WERI-Rb-1 (cell line): ENCODE measurements at regions not wholly inside any gene's neighbourhood (a gene's known extent, or its start where the extent isn't known, plus 50 kb on each side); places are given as distances from the start of the nearest gene placed in this dataset.

Experiments used
- DNase-seq: peaks from one replicate; pipeline ENCODE4 v3.0.0-alpha.2; 2020
- H3K27ac ChIP-seq: fragments of 250-450 bp; sonication (Bioruptor Pico); 2 replicates; pipeline ENCODE4 v1.5.1; 2020; ENCODE audit warnings: mild to moderate bottlenecking, moderate library complexity
- H3K27me3 ChIP-seq: fragments of 250-450 bp; sonication (Bioruptor Pico); 2 replicates; pipeline ENCODE4 v1.5.1; 2021; ENCODE audit warnings: mild to moderate bottlenecking, low read depth, moderate library complexity; ENCODE audit not compliant: insufficient read depth, severe bottlenecking
- H3K36me3 ChIP-seq: fragments of 250-450 bp; sonication (Bioruptor Pico); 2 replicates; pipeline ENCODE4 v1.5.1; 2020; ENCODE audit warnings: mild to moderate bottlenecking, moderate library complexity
- H3K4me3 ChIP-seq: 2 replicates; pipeline ENCODE4 v1.5.1; 2011; ENCODE audit warnings: low read depth, mild to moderate bottlenecking, control low read depth, low read length
- H3K9me3 ChIP-seq: fragments of 250-450 bp; sonication (Bioruptor Pico); 2 replicates; pipeline ENCODE4 v1.5.1; 2021; ENCODE audit warnings: mild to moderate bottlenecking, moderate library complexity; ENCODE audit not compliant: severe bottlenecking
- TF ChIP-seq, protein P1 (sequence below): IDR thresholded peaks from 2 replicates; pipeline ENCODE4 v1.5.1; 2011; ENCODE audit warnings: low read depth, mild to moderate bottlenecking, control low read depth, inconsistent platforms, low read length

DNA sequence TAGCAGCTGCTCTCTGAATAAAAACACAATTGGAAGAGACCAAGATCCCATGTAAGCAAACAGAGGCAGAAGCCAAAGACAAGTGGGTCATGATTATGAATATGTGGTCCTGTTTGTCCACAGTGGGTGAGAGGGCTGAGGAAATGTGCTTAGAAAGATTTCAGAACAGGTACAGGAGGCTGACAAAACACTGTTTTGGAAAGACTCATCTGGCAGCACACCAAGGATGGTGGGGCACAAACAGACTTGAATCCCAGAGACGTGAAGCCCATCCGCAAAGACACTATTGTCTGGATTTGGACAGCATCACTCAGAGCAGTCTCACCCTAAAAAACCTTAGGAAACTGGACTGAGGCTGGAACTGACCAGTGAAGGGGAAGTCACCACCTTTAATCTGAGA, 85.0 kb downstream of the ADRB2 start:
- H3K27ac ChIP-seq = no peak overlapping the region
- H3K27me3 ChIP-seq = peaks cover 44% of the 10 kb centered on the region
- no peaks in the 10 kb centered on the region for H3K9me3 ChIP-seq
- no peaks in the 10 kb centered on the region for H3K36me3 ChIP-seq
- H3K4me3 ChIP-seq = no peak overlapping the region
- TF ChIP-seq, protein P1, sequence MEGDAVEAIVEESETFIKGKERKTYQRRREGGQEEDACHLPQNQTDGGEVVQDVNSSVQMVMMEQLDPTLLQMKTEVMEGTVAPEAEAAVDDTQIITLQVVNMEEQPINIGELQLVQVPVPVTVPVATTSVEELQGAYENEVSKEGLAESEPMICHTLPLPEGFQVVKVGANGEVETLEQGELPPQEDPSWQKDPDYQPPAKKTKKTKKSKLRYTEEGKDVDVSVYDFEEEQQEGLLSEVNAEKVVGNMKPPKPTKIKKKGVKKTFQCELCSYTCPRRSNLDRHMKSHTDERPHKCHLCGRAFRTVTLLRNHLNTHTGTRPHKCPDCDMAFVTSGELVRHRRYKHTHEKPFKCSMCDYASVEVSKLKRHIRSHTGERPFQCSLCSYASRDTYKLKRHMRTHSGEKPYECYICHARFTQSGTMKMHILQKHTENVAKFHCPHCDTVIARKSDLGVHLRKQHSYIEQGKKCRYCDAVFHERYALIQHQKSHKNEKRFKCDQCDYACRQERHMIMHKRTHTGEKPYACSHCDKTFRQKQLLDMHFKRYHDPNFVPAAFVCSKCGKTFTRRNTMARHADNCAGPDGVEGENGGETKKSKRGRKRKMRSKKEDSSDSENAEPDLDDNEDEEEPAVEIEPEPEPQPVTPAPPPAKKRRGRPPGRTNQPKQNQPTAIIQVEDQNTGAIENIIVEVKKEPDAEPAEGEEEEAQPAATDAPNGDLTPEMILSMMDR = no peak
- no peak for DNase-seq

DNA sequence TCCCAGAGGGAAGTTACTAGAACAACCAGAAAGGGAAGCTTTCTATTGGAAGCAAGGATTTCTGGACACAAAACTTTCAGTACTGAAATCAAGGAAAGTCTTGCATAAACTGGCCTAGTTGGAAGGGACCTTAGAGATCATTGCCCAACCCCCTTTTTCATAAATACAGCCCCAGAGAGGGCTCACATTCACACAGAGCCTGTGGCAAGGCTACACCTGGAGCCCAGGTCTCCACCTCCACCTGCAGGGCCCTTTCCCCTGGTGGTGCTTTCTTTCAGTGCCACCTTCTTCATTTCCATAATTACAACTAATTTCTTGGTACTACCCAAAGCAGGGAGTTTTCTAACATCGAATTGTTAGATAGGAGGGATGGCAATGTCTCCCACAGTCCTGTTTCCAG, 85.7 kb downstream of the ADRB2 start:
- TF ChIP-seq, protein P1 = no peak
- peaks cover 40% of the 10 kb centered on the region for H3K27me3 ChIP-seq
- no peaks in the 10 kb centered on the region for H3K9me3 ChIP-seq
- no peaks in the 10 kb centered on the region for H3K36me3 ChIP-seq
- no peak for DNase-seq
- no peak overlapping the region for H3K27ac ChIP-seq
- no peak overlapping the region for H3K4me3 ChIP-seq

DNA sequence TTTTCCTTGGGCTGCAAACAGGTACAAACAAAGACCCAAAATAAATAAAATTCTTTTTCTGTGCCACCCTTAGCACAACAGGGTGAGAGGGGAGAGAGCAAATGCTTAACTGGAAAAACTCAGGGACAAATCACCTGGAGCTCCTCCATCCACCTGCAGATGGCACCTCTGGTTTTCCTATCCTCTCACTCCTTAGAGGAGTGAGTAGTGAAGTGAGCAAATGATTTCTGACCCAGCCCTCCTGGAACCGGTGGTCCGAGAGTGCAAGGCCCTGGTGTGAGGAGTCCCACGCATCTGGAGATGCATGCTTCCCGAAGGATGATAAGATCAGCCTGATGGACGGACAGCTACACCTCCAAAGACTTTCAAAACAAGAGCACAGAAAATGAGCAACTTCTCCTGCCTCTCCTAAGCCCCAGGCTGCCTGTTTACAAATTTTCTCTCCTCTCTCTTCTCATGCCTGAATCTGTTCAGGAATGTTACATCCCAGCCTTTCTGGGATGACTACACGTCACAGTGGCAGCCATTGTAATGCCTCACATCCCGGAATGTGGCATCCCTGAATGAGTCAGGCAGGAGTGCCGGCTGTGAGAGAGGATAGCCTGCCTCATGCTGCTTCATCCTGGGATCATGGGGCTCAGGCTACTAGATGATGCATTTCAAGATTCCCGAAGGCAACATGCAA, 86.4 kb downstream of the ADRB2 start:
- H3K4me3 ChIP-seq = no peak overlapping the region
- TF ChIP-seq, protein P1 = peak; percentile 30; the same call in 1 of the 2 replicates
- DNase-seq = peak; percentile 10
- no peak overlapping the region for H3K27ac ChIP-seq
- H3K27me3 ChIP-seq = peaks cover 39% of the 10 kb centered on the region
- H3K36me3 ChIP-seq = no peaks in the 10 kb centered on the region
- no peaks in the 10 kb centered on the region for H3K9me3 ChIP-seq

DNA sequence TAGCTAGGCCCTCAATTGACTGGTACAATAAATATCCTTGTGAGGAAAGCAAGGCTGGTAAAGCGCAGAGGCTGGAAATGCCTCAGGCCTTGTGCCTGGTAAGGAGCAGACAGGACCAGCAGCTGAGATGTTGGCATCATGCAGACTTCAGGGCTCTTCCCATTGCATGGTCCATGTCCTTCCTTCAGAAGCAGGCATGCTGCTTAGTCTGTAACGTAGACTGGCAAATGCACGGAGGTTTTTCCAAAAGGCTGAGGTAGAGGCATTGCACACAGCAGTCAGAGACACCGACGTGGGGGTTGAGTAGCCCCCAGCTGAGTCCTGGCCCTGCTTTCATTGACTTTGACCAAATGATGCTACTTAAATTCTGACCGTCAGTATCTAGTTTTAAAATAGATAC, 87.1 kb downstream of the ADRB2 start:
- DNase-seq = no peak
- no peaks in the 10 kb centered on the region for H3K9me3 ChIP-seq
- no peak overlapping the region for H3K4me3 ChIP-seq
- H3K36me3 ChIP-seq = no peaks in the 10 kb centered on the region
- peaks cover 36% of the 10 kb centered on the region for H3K27me3 ChIP-seq
- H3K27ac ChIP-seq = no peak overlapping the region
- TF ChIP-seq, protein P1 = no peak

DNA sequence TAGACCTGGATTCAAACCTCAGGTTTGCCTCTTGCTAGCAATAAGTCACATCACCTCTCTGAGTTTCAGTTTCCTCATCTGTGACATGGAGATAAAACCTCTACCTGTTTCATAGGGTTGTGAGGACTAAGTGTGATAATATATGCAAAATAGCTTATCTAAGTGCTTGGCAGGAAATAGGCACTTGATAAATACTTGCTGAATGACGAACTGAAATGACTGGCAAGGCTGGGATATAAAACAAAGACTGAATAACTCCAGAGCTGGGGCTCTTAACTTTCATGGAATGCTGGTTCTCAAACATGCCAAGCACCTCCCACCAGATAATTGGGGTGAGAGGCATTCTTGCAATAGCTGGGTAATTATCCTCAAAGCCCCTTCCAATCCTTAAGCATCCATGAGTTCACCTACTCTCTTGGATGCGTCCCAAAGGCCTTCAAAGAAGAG, 87.6 kb downstream of the ADRB2 start:
- TF ChIP-seq, protein P1 = no peak
- DNase-seq = no peak
- H3K27ac ChIP-seq = no peak overlapping the region

More for the DNA sequence above, 87.6 kb downstream of the ADRB2 start:
- H3K9me3 ChIP-seq = no peaks in the 10 kb centered on the region
- H3K27me3 ChIP-seq = peaks cover 31% of the 10 kb centered on the region
- no peak overlapping the region for H3K4me3 ChIP-seq
- no peaks in the 10 kb centered on the region for H3K36me3 ChIP-seq
